Breast epithelium (tissue), 3 donors: ENCODE measurements at regions not wholly inside any gene's neighbourhood (a gene's known extent, or its start where the extent isn't known, plus 50 kb on each side); places are given as distances from the start of the nearest gene placed in this dataset.

Experiments used
- CTCF ChIP-seq, 3 donors: fragments of 450-650 bp; IDR thresholded peaks; one replicate each; pipeline ENCODE4 v1.5.1; 2016 to 2017; ENCODE audit warnings: antibody characterized with exemption in 3 of 3, mild to moderate bottlenecking in 3 of 3, moderate library complexity in 3 of 3
- POLR2A ChIP-seq: fragments of 450-650 bp; IDR thresholded peaks from one replicate; pipeline ENCODE4 v1.6.1; 2016; ENCODE audit warnings: antibody characterized with exemption, mild to moderate bottlenecking, moderate library complexity
- POLR2AphosphoS5 ChIP-seq, 3 donors: sonication (generic); formaldehyde crosslinking; IDR thresholded peaks; one replicate each; pipeline ENCODE4 v1.6.1; 2017; ENCODE audit warnings: antibody characterized with exemption in 3 of 3

- no peak for TF ChIP-seq CTCF (IDR thresholded peaks at IDR 0.05)
- TF ChIP-seq POLR2A, result no peak
- no peak for TF ChIP-seq POLR2AphosphoS5 (IDR thresholded peaks at IDR 0.05)
Observed at GRCh38 chr5:39691136-39691535, 266.4 kb upstream of the DAB2 start.
